Adrenal gland (tissue), 9 donors: ENCODE measurements at regions not wholly inside any gene's neighbourhood (a gene's known extent, or its start where the extent isn't known, plus 50 kb on each side); places are given as distances from the start of the nearest gene placed in this dataset.

Experiments used
- DNase-seq, 7 donors: peaks; one replicate each; pipeline ENCODE4 v3.0.0-alpha.2; 2019 to 2020
- H3K27ac ChIP-seq, 5 donors: fragments of 200-600 bp; sonication (generic) in 4 of 5; 1 replicate in 3 of 5; 2 replicates in 2 of 5; pipeline versions ENCODE4 v1.5.1 to v1.8.0; 2016 to 2020; ENCODE audit warnings: mild to moderate bottlenecking in 1 of 5
- H3K27me3 ChIP-seq: fragments of 200-600 bp; 2 replicates; pipeline ENCODE4 v1.8.0; 2021
- H3K36me3 ChIP-seq, 2 donors: fragments of 200-600 bp; replicated peaks in 1 of 2; 1 replicate in 1 of 2; 2 replicates in 1 of 2; pipeline versions ENCODE4 v1.5.1 to v1.8.0; 2018 to 2022
- H3K4me1 ChIP-seq, 2 donors: fragments of 200-600 bp; replicated peaks in 1 of 2; 1 replicate in 1 of 2; 2 replicates in 1 of 2; pipeline versions ENCODE4 v1.5.1 to v1.8.0; 2018 to 2021
- H3K4me3 ChIP-seq, 4 donors: fragments of 200-600 bp; sonication (generic) in 3 of 4; one replicate each; pipeline ENCODE4 v1.5.1; 2016 to 2018
- H3K9me3 ChIP-seq, 3 donors: fragments of 200-600 bp; sonication (generic) in 1 of 3; replicated peaks in 1 of 3; 1 replicate in 2 of 3; 2 replicates in 1 of 3; pipeline versions ENCODE4 v1.5.1 to v1.8.0; 2016 to 2021
- POLR2A ChIP-seq, 2 donors: fragments of 450-650 bp; IDR thresholded peaks; one replicate each; pipeline ENCODE4 v1.6.1; 2017; ENCODE audit warnings: antibody characterized with exemption in 2 of 2, mild to moderate bottlenecking in 2 of 2, moderate library complexity in 1 of 2
- WGBS, 4 donors: extraction: QIAGEN DNeasy Blood & Tissue Kit in 2 of 4; methylation state at CpG; one replicate each; pipeline versions ENCODE4 v1.1.5 to v1.1.7; 2013 to 2017; 5-methylcytosine and 5-hydroxymethylcytosine counted together
- intact Hi-C, 2 donors: fragments of 100-400 bp; cut with DNase I; formaldehyde crosslinking; loops; one replicate each; pipeline versions ENCODE4 v1.14.1 to v1.15.0; 2022 to 2023
- TF ChIP-seq, protein P1 (sequence below), 6 experiments: fragments of 450-650 bp in 4 of 6; fragments of 200-600 bp in 2 of 6; sonication (generic) in 1 of 6; IDR thresholded peaks; 1 replicate in 5 of 6; 2 replicates in 1 of 6; pipeline versions ENCODE4 v1.5.1 to v1.8.0; 2016 to 2021; ENCODE audit warnings: antibody characterized with exemption in 6 of 6, mild to moderate bottlenecking in 2 of 6, moderate library complexity in 1 of 6
- donor health status: healthy with polysubstance abuse.
- donor health status: Bipolar disorder and iron deficiency.
- donor health status: DM: yes; HTN: yes; CAD: no.
- donor health status: DM: no; HTN: no; CAD: no.
- donor health status: DM: no; HTN: no; CAD: no.

DNA sequence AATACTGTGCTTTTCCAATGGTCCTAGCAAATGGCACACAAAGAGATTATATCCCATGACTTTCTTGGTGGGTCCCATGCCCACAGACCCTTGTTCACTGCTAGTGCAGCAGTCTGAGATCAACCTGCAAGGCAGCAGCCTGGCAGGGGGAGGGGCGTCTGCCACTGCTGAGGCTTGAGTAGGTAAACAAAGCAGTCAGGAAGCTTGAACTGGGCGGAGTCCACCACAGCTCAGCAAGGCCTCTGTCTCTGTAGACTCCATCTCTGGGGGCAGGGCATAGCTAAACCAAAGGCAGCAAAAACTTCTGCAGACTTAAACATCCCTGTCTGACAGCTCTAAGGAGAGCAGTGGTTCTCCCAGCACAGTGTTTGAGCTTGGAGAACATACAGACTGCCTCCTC lies 82.9 kb downstream of the ZNF737 start:
- WGBS, 4 donors = 46 to 59% (median 49%) methylated on average over 2 of the region's 2 CpGs; no CpG with 5 or more reads in 1 of the 4 donors
- H3K27ac ChIP-seq = no peak overlapping the region
- no peaks in the 10 kb centered on the region for H3K36me3 ChIP-seq
- no peak overlapping the region for H3K4me3 ChIP-seq
- H3K9me3 ChIP-seq = no peaks in the 10 kb centered on the region
- no peaks in the 10 kb centered on the region for H3K4me1 ChIP-seq
- H3K27me3 ChIP-seq = no peaks in the 10 kb centered on the region
- no peak for TF ChIP-seq POLR2A (IDR thresholded peaks at IDR 0.05)
- TF ChIP-seq, protein P1, sequence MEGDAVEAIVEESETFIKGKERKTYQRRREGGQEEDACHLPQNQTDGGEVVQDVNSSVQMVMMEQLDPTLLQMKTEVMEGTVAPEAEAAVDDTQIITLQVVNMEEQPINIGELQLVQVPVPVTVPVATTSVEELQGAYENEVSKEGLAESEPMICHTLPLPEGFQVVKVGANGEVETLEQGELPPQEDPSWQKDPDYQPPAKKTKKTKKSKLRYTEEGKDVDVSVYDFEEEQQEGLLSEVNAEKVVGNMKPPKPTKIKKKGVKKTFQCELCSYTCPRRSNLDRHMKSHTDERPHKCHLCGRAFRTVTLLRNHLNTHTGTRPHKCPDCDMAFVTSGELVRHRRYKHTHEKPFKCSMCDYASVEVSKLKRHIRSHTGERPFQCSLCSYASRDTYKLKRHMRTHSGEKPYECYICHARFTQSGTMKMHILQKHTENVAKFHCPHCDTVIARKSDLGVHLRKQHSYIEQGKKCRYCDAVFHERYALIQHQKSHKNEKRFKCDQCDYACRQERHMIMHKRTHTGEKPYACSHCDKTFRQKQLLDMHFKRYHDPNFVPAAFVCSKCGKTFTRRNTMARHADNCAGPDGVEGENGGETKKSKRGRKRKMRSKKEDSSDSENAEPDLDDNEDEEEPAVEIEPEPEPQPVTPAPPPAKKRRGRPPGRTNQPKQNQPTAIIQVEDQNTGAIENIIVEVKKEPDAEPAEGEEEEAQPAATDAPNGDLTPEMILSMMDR (IDR thresholded peaks at IDR 0.05) = no peak
- no peak for DNase-seq
- intact Hi-C loops = no loop called here

DNA sequence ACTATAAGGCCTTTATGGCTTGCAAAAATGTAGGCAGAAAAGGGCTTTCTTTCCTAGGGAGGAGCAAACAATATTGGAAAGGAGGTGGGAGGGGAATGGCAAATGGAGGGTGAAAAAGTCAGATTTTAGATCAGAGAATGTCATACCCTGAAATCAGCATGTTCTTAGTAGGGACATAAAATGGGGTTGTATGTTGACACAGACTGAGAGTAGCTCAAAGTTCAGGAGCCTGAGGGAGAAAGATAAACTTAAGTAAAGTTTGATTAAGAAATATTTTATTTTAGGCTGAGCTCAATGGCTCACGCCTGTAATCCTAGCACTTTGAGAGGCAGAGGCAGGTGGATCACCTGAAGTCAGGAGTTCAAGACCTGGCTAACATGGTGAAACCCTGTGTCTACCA lies 83.8 kb downstream of the ZNF737 start:
- Histone ChIP-seq H3K36me3 (no peaks in the 10 kb centered on the region), H3K4me1 (no peaks in the 10 kb centered on the region), H3K9me3 (no peaks in the 10 kb centered on the region), H3K27ac (no peak overlapping the region), H3K4me3 (no peak overlapping the region), H3K27me3 (no peaks in the 10 kb centered on the region)
- 75 to 98% (median 87%) methylated on average over 1 of the region's 1 CpG for WGBS, 4 donors
- intact Hi-C loops = no loop called here
- TF ChIP-seq, protein P1 (IDR thresholded peaks at IDR 0.05) = no peak
- no peak for TF ChIP-seq POLR2A (IDR thresholded peaks at IDR 0.05)
- no peak for DNase-seq

DNA sequence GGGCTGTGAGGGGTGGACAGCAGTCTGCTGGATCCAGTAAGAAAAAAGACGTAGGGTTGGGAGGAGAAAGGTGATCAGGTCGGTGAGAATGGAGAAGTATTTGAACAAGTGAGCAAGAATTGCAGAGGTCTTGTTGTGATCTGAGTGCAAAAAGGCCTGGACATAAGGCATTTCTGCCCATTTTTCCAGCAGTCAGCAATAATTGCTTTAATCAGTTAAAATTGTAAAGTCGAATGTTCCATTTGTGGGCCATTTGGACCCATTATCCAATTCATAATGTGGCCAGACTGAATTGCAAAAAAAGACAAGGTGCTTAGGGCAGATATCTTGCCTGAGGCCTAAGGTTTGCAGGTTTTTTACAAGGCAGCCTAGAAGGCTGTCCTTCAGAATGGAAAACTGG lies 86.1 kb downstream of the ZNF737 start:
- no peaks in the 10 kb centered on the region for H3K4me1 ChIP-seq
- no peak overlapping the region for H3K4me3 ChIP-seq
- H3K9me3 ChIP-seq = no peaks in the 10 kb centered on the region
- H3K36me3 ChIP-seq = no peaks in the 10 kb centered on the region
- H3K27me3 ChIP-seq = no peaks in the 10 kb centered on the region
- H3K27ac ChIP-seq = no peak overlapping the region
- DNase-seq = no peak
- TF ChIP-seq, protein P1 (IDR thresholded peaks at IDR 0.05) = no peak
- TF ChIP-seq POLR2A (IDR thresholded peaks at IDR 0.05) = no peak
- intact Hi-C loops = no loop called here
- 66 to 82% (median 75%) methylated on average over 3 of the region's 3 CpGs for whole genome bisulfite sequencing, 4 donors

DNA sequence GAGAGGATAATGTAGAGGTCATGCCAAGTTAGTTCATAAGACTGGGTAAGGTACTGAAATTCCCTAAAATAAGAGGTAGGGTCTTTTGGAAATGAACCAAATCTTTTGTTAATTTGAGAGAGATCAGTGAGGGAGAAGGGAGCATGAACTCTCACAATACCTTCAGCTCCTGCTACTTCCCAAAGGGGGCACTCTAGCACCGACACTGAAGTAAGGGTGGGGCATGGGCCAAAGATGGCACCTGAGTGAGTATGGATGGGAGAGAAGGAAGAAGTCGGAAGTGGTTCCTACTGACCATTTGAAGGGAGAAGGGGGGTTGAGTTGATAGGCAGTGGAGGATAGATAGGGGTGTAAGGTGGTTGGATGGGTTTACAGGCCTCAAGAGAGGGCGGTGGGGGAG lies 86.6 kb downstream of the ZNF737 start:
- no peaks in the 10 kb centered on the region for H3K27me3 ChIP-seq
- intact Hi-C loops = no loop called here
- H3K9me3 ChIP-seq = no peaks in the 10 kb centered on the region
- no peaks in the 10 kb centered on the region for H3K36me3 ChIP-seq
- no peak overlapping the region for H3K27ac ChIP-seq
- H3K4me3 ChIP-seq = no peak overlapping the region
- 80 to 87% (median 82%) methylated on average over 3 of the region's 3 CpGs for whole genome bisulfite sequencing, 4 donors
- no peaks in the 10 kb centered on the region for H3K4me1 ChIP-seq
- TF ChIP-seq, protein P1 (IDR thresholded peaks at IDR 0.05) = no peak
- no peak for TF ChIP-seq POLR2A (IDR thresholded peaks at IDR 0.05)
- DNase-seq = no peak
